ENCODE measurements at regions not wholly inside any gene's neighbourhood (a gene's known extent, or its start where the extent isn't known, plus 50 kb on each side); places are given as distances from the start of the nearest gene placed in this dataset.
A peak's percentile ranks its signal among the peaks of the same experiment; 100 is the strongest.
"Not testable (repeated sequence)": the region's sequence is repeated elsewhere in the genome, so short reads cannot be mapped to it uniquely, and the experiment has no call there.

DNA sequence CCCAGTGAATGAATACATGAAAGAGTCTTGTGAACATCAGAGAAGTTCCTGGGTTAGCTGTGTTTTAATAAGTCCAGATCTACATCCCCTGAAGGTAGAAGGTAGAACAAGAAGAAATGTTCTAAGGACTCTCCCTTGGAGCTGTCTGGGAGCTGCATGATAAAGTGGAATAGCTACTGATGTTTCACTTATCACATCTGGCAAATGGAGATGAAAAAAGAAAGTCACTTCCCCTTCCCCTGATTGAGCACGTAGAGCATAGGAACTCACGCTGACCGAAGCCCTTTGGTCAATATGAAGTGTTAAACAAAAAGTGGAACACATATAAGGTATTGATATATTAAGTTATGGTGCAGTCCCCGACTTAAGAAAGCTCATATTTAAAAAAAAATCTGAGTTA, 53.2 kb upstream of the PARP1 start:
- DNase-seq: no peak

DNA sequence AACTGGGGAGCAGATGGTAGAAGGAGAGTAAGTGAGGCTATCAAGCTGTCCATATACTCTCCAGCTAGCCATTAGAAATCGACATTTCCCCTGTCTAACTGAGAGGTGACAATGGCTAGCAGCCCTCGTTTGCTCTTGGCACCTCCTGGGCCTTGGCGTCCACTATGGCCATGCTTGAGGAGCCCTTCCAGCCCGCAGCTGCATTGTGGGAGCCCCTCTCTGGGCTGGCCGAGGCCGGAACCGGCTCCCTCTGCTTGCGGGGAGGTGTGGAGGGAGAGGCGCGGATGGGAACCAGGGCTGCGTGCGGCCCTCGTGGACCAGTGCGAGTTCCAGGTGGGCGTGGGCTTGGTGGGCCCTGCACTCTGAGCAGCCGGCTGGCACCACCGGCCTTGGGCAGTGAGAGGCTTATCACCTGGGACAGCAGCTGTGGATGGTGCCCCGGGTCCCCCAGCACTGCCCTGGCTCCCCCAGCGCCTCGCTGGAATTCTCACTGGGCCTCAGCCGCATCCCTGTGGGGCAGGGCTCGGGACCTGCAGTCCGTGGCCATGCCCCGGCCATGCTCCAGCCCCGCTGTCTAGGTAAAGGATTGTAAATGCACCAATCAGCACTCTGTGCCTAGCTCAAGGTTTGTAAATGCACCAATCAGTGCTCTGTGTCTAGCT, 56.2 kb upstream of the PARP1 start:
- no peak for DNase-seq

DNA sequence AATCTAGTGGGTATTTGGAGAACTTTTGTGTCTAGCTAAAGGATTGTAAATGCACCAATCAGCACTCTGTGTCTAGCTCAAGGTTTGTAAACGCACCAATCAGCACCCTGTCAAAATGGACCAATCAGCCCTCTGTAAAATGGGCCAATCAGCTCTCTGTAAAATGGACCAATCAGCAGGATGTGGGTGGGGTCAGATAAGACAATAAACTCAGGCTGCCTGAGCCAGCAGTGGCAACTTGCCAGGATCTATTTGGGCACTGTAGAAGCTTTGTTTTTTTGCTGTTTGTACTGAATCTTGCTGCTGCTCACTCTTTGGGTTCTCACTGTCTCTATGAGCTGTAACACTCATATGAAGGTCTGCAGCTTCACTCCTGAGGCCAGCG, 56.7 kb upstream of the PARP1 start:
- DNase-seq: not testable (repeated sequence)

DNA sequence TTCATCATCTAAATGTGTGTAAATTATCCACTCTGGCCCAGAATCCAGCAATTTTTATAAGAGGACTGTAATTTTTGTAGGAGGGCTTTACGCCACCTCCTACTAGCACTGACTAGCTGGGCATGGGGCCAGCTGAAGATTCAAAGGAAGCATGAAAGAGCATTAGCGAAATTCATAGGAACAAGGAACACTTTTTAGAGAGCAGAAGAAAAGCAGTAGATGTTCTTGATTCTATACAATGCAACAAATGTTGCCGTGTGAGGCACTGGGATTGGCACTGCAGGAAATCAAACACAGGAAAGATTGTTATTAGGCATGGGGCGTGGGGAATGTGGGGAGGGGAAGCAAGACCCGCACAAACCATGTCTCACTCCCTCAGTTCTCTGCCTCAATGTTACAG, 58.4 kb upstream of the PARP1 start:
- DNase-seq: no peak

DNA sequence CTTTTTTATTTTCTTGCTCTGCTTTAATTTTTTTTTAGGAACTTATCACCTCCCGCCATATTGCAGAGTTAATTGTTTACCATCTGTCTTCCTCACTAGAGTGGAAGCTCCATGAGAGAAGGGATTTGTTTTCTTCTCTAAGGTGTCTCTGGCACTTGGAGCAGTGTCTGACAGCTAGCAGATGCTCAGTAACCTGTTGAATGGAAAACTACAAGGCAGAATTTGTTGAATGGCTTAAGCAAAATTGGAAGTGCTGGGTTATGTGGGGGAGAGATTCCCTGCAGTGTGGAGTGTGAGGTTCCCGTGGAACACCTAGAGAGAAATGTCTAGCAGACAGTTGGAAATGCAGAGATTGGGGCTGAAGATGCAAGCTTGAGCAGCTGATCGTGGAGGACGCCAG, 59.5 kb upstream of the PARP1 start:
- DNase-seq: no peak

DNA sequence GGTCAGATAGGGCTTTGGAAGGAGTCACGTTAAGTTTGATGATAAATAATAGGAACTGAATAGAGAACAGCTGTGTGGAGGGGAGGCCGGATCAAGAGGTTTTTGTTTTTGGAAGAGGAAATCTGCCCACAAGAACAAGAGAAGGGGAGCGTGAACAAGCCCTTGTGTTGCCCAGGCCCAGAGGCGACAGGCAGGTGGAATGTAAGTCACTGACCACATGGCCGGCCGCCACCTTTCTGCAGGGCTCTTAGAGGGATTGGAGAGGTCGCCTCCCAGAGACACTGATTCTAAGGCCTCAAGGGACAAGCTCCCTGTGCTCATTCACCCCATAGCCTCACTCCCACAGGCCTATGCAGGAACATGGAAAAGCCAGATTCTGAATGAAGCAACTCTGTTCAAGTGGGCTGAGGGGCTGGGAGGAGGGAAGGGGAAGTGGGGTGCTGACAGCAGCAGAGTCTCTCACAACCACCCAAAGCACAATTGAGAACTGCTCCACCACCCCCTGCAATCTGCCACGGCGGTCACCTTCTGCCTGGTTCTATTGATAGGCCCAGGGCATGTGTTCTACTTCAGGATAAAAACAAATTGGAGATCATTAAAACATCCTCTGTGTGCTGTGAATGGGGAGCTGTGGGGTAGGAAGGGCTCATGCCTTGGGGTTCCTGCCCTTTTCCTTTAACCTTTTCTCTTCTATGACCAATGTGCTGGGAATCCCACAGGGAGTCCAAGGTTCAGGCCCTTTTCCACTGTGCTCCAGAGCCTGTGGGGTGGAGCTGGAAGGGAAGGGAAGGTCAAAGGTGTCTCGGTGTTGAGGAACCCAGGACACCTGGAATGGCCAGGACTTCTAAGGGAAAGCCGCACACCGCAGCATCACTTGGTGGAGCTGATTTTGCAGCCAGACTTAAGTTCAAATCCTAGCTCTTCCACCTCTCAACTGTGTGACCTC, 63.3 kb upstream of the PARP1 start:
- DNase-seq: no peak

DNA sequence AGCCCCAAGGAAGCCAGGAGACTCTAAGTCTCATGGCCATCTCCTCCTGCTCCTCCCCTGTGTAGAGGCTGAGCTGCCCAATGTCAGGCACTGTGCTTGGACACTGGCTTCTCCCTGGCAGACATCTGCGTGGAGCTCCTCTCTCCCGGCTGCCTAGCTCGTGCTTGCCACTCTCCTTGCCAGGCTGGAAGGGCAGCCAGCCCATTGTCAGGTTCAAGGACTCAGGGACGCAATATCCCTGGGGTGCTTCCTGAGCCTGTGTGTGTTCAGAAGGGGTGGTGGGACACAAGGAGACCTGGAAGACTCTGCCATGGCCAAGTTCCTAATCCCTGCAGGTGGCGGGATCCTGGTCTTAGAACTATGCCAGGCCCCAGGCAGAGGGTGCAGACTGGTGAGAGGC, 65.4 kb upstream of the PARP1 start:
- DNase-seq: no peak

DNA sequence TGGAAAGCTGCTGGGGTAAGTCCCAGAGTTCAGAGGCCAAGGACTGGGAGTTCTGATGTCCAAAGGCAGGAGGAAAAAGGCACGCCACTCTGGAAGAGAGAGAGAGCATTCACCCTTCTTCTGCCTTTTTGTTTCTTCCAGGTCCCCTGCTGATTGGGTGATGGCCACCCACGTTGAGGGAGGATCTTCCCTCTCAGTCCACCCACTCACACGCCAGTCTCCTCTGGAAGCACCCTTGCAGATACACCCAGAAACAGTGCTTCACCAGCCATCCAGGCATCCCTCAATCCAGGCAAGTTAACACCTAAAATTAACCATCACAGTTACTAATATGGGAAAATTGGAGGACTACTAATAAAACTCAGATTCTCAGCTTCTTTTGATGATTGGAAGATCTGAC, 66.1 kb upstream of the PARP1 start:
- no peak for DNase-seq

DNA sequence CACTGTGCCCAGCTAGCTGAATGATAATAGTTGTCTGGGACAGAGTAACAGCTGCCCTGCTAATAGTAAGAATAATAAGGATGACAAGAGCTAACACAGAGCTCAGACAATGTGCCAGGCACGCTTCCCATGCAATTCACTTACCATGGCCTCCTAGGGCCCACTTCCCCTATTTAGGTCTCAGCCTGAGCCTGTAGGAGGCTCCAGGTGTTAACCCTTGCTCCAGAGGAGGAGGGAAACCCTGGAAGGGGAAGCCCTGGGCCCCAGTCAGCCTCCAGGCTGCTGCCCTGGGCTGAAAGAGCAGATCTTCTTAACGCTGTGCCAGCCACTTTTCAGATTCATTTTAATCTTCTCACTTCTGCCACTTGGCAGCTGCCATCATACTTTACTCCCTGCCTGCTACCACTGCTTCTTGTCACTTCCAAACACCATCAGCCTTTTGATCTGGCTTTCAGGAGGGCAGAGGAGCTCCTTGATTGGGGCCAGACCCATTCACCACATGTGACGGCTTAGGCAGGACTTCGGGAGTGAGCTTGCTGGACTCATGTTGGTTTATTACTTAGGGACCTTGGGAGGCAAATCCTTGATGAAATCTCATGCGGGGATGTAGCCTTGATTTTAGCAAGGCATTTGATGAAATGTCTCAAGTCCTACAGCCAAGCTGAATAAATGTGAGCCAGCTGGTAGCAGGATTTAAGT, 66.7 kb upstream of the PARP1 start:
- no peak for DNase-seq

DNA sequence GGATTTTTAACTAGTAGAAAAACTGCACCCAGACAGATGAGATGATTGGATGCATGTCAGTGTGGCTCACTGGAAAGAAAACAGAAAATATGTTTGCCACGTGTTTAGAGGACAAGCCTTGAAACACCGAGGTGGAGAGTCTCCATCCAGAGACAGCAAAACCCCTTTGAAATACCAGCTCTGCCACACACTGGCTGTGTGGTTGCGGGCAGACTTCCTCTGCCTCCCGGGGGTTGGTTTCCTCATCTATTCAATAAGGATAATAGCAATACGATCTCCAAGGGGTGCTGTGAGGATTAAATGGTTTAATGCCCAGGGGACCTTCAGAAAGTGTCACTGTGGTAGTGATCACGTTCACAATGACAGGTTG, 67.2 kb upstream of the PARP1 start:
- no peak for DNase-seq

DNA sequence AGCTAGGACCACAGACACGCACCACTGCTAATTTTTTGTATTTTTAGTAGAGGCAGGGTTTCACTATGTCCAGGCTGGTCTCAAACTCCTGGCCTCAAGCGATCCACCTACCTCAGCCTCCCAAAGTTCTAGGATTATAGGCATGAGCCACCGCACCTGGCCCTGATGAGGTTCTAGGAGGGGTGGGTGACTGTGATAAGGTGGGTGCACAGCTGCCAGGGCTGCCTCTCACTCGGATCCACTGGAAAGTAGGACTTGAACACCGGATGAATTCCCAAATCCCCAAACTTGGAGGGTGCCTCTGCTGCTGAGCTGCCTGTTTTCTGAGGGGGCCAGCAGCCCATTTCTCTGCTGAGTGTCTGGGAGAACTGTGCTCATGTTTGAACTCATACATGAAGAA, 68.2 kb upstream of the PARP1 start:
- DNase-seq: no peak

DNA sequence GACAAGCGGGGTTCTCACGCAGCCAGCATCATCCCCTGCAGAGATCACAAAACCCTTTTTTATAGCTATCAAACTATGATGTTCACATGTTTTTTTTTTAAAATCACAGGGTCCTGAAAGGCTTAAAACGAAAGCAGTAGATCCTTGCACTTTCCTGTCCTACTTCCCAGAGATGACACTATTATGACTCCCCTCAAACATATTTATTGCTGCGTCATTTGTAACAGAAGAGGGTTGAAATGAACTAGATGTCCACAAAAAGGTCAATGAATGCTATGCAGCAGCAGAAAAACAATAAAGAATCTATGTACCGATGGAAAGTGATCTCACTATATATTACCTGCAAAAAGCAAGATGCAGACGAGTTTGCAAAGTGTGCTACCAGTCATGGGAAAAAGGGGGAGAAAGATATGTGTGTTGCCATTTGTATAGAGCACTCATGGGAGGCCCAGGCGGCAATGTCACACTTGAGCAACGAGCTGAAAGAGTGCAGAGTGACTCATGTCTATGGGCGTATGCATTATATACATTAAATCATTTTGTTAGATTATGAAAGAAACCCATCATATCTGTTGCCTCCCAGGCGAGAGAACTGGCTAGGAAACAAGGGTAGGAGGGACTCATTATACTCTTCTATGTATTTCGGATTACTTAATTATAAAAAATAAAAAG, 68.9 kb upstream of the PARP1 start:
- DNase-seq: no peak

DNA sequence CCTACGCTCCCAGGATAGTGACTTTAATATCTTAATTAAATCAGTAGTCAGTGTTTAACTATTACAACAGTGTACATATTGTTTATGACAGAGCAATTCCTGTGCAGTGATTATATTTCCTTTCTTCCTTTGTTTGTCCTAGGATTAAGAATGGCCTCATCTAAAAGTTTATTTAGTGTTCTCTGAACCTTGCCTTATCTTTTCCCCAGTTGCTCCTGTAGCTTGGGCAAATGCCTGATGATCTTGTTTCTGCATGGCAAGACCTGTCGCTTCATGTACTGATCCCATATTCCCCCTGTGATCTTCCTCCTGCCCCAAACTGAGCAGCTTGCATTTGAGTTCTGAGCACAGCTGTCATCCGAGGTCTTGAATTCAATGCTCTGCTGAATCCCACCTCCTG, 69.1 kb upstream of the STUM start:
- no peak for DNase-seq

DNA sequence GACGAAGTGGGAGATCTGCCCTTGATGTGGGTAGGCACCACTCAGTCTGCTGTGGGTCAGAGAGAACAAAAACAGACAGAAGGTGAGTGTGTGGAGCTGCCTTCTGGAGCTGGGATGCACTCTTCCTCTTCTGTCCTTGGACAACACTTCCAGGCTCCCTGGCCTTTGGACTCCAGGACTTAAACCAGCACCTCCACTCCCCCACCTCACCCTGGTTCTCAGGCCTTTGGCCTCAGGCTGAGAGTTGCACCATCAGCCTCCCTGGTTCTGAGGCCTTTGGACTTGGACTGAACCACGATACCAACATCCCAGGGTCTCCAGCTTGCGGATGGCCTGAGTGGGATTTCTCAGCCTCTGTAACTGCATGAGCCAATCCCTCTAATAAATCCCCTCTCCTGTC, 68.1 kb upstream of the STUM start:
- no peak for DNase-seq

DNA sequence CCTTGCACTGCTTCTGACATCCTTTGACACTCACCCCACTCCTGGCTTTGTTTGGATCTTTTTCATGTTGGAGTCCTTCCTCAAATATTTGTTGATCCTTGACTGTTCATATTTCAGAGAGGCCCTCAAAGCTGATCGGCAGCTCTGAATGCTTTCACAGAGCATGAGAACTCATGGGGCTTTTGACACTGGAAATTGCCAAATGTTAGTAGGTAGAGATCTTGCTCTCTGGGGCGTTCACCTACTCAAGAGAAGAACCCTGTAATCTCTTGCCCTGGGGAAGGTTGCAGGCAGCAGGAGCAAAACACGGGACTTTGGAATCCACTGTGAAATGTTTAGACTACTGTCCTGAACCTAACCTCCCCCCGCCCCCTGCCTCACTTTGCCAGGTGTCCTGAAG, 67.4 kb upstream of the STUM start:
- DNase-seq: no peak

DNA sequence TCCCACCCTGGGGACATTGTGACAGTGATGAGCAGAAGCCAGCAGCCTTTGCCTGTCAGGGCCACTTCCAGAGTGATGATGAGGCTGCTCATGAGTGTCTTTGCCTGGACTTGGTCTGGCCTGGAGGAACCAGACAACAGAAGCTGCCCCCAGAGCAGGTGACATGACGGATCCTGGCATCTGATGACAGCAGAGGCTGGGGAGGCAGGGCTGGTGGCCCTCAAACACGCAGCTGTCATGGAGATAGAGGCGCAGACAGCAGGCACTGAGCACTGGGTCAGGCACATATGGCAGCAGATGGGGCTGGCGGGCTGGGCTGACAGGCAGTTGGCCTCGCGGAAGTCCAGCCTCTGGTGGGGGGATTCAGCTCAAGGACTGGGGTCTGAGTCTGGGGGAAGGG, 66.4 kb upstream of the STUM start:
- no peak for DNase-seq

DNA sequence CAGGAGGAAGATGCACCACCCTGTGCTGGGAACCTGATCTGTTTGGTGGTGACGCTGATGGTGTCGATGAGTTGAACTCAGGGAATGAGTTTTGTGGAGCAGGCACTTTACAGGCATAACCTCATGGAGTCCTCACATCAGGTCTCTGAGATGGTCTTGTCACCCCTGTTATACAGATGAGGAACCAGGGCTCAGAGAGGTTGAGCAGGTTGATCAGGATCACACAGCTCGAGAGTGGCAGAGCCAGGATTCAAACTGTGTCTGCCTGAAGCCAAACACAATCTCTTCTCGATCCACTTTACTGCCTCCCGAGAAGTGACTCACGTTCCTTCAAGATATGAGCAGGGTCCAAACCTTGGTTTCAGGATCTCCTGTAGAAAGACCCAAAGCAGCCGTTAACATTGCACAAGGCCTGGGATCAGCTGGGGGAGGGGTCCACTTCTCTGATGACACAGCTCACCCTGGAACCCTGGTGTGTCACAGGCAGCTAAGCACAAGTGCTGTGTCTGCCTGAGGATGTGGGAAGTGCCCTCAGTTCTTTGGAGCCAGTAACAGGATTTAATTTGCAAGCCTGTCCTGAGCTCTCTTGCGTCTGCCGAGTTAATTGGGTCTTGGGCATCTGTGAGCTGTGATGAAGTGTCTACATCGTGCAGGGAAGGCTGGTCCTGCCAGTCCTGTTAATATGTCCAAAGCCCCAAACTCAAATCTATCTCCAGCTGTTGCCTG, 65.4 kb upstream of the STUM start:
- no peak for DNase-seq

DNA sequence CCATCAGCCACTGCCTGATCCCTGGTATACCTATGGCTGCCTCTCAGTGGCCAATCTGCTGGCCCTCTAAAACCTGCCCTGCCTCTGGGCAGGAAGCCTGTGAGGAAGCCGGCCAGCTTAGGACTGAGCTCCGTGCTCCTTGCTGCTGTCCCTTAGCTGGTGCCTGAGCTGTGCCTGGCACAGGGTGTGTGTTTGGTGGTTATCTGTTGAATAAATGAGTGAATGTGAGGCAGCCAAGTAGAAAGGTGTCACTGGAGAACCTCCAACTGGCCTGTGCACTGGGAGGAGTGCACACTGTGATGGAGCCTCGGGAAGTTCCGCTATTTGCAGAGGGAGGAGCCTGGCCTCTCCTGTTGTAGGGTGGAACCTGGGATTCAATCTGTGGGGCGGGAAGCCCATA, 63.4 kb upstream of the STUM start:
- no peak for DNase-seq

DNA sequence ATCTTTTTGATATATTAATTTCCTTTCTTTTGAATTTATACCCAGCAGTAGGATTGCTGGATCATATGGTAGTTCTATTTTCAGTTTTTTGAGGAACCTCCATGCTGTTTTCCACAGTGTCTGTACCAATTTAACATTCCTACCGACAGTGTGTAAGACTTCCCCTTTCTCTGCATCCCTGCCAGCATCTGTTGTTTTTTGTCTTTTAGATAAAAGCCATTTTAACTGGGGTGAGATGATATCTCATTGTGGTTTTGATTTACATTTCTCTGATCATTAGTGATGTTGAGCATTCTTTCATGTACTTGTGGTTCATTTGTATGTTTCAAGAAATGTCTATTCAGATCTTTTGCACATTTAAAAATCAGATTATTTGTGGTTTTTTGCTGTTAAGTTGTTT, 62.4 kb upstream of the STUM start:
- DNase-seq: peak in 1 of 2 donors; percentile 37

DNA sequence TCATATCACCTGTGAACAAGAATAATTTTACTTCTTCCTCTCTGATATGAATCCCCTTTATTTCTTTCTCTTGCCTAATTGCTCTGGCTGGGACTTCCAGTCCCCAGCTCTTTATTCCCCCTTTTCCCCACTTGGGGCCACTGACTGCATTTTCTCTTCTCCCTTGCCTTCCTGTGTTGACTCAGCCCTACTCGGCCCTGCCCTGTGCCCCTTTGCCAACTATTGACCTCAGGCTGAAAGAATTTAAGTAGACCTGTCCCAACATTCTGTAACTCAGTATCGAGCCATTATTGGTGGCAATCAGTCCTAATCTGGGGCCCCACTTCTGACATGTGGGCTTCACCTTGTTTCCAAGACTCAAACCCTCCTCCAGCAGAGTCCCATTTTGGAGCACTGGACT, 60.6 kb upstream of the STUM start:
- no peak for DNase-seq

DNA sequence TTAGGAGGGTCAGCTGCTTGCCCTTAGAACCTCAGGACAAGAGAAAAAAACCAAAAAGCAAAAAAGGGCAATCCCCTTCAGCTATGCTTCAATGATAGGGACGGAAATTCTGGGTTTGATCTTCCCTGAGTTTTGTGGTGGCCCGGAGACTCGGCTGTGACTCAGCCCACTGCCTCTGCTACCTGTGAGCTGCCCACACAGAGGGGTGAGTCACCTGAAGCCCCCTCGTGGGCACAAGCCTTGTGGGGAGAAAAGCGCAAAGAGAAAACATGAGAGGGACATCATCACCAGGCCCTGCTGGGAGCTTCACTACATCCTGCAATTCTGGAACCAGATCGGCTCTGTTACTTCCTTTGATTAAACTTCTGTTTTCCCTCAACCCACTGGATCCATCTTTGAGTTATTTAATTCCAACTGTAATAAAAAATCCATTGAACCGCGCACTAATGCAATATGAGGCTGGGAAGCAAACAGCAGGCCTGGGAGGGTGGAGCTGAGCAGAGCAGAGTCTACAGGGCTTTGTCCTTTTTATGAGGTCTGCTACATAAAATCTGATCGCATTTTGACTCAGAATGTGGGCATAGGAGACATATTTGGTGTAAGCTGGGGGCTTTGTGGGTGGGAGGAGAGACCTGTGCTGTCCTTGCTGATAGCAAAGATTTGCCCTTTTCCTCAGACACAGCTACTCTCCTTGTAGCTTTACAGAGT, 58.7 kb upstream of the STUM start:
- DNase-seq: no peak

DNA sequence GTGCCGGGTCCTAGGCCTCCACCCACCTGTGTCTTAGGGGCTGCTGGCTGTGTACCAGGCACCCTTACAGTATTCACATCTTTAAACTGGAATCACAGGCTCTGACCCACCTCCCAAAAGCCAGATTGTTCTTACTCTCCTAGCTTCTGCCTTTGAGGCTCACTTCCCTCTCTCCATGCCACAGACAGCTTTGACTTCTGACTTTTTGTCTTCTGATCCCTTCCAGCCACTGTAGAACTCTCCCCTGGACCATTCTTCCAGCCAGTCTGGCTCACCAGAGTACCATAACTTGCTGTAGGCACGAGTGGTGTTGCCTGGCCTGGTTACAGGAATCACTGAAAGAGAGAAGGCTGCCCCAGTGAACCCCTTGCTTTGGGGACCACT, 58.1 kb upstream of the STUM start:
- no peak for DNase-seq

Measured in CD4-positive, alpha-beta T cell treated with Interleukin-4 for 1 hour (primary cell).